ENCODE measurements at regions not wholly inside any gene's neighbourhood (a gene's known extent, or its start where the extent isn't known, plus 50 kb on each side); places are given as distances from the start of the nearest gene placed in this dataset.

DNA sequence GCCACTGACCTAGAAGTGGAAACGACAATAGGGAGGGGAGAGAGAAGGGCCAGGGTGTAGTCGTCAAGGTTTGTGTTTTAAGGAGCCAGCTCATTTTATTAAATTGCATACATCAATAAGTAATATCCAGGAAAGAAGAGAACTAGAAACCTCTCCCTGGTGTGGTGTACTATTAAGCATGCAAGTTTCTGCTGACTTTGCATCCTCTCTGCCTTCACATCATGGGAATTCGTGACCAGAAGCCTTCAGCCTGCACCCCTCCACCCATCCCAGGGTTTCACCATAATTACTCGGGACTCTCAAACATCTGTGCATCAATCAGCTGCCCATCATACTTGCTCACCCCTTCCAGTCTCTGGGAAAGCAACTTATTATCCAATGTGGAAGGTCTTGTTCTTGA, 70.9 kb upstream of the UBE3A start:
- TF ChIP-seq POLR2A (IDR thresholded peaks at IDR 0.05; ENCODE audit: low read length) (no peak), GATA1 (IDR thresholded peaks at IDR 0.05; ENCODE audit: low read depth, low read length) (no peak)

Data from erythroblast (primary cell).